A549 (cell line): ENCODE measurements at regions not wholly inside any gene's neighbourhood (a gene's known extent, or its start where the extent isn't known, plus 50 kb on each side); places are given as distances from the start of the nearest gene placed in this dataset.

Experiments
- CHD2 ChIP-seq: fragments of 150-350 bp; IDR thresholded peaks from 2 replicates; pipeline ENCODE4 v1.6.1; 2014; ENCODE audit warnings: low read length; ENCODE audit not compliant: partially characterized antibody
- EP300 ChIP-seq, 2 experiments: fragments of >200 bp; sonication (Bioruptor Twin); formaldehyde crosslinking; IDR thresholded peaks; 2 replicates in 1 of 2; 3 replicates in 1 of 2; pipeline ENCODE4 v1.6.1; 2016 to 2017
- TF ChIP-seq, protein P1 (sequence below): fragments of >200 bp; sonication (Bioruptor Twin); formaldehyde crosslinking; IDR thresholded peaks from 3 replicates; pipeline ENCODE4 v1.5.1; 2016
- TF ChIP-seq, protein P2 (sequence below): IDR thresholded peaks from 2 replicates; pipeline ENCODE4 v1.6.1; 2012

DNA sequence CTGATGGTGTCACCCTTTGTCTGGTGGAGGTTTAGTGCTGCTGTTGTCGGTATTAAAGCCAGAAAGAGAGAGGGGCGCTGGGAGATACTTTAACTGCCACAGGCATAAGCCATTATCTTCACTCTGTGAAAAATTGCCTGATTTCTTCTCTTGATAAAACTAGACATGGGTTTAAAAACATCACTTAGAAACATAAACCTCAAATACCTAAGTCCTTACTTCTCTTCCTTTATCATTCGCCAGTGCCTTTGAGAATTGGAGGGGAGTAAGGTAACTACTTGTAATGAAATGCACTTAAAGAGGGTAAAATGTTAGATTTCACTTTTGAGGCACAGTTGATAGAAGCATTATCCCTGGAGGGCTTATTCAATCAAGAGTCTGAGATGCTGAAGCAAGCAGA, 434.5 kb downstream of the OLFM4 start:
- no peak for TF ChIP-seq EP300 (IDR thresholded peaks at IDR 0.05)
- no peak for TF ChIP-seq CHD2
- TF ChIP-seq, protein P1, sequence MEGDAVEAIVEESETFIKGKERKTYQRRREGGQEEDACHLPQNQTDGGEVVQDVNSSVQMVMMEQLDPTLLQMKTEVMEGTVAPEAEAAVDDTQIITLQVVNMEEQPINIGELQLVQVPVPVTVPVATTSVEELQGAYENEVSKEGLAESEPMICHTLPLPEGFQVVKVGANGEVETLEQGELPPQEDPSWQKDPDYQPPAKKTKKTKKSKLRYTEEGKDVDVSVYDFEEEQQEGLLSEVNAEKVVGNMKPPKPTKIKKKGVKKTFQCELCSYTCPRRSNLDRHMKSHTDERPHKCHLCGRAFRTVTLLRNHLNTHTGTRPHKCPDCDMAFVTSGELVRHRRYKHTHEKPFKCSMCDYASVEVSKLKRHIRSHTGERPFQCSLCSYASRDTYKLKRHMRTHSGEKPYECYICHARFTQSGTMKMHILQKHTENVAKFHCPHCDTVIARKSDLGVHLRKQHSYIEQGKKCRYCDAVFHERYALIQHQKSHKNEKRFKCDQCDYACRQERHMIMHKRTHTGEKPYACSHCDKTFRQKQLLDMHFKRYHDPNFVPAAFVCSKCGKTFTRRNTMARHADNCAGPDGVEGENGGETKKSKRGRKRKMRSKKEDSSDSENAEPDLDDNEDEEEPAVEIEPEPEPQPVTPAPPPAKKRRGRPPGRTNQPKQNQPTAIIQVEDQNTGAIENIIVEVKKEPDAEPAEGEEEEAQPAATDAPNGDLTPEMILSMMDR, result no peak
- TF ChIP-seq, protein P2, sequence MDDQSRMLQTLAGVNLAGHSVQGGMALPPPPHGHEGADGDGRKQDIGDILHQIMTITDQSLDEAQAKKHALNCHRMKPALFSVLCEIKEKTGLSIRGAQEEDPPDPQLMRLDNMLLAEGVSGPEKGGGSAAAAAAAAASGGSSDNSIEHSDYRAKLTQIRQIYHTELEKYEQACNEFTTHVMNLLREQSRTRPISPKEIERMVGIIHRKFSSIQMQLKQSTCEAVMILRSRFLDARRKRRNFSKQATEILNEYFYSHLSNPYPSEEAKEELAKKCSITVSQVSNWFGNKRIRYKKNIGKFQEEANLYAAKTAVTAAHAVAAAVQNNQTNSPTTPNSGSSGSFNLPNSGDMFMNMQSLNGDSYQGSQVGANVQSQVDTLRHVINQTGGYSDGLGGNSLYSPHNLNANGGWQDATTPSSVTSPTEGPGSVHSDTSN, result no peak
